OCI-LY7 (cell line): ENCODE measurements at regions not wholly inside any gene's neighbourhood (a gene's known extent, or its start where the extent isn't known, plus 50 kb on each side); places are given as distances from the start of the nearest gene placed in this dataset.

Experiments
- EZH2phosphoT487 ChIP-seq: fragments of 200-600 bp; sonication (generic); IDR thresholded peaks from 2 replicates; pipeline ENCODE4 v1.6.1; 2018; ENCODE audit warnings: low read depth, borderline replicate concordance, mild to moderate bottlenecking, mixed run types, antibody characterized with exemption, low read length, moderate library complexity, mixed read lengths
- TF ChIP-seq, protein P1 (sequence below): fragments of 200-600 bp; sonication (generic); conservative IDR thresholded peaks from 2 replicates; pipeline ENCODE4 v1.5.1; 2014; ENCODE audit warnings: mild to moderate bottlenecking, antibody characterized with exemption, low read length, moderate library complexity, mixed read lengths

DNA sequence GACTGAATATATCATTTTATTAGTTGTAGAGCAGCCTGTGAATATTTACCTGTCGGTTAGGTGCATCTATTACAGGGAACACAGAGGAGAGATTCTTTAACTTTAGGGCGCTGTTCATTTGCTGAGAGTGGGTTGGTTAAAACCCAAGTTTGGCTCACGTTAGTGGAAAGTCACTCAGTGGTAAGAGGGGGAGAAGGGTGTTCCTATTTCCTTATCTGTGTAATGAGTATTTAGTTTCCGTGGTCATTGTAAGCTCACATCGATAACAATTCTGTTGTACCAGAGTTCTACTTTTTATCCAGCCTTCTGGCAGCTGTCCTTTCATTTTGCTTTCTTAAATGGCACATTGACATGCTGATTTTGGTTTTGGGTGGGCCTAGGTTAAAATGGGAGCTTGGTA, 773.2 kb upstream of the ADAMTS5 start:
- TF ChIP-seq, protein P1, sequence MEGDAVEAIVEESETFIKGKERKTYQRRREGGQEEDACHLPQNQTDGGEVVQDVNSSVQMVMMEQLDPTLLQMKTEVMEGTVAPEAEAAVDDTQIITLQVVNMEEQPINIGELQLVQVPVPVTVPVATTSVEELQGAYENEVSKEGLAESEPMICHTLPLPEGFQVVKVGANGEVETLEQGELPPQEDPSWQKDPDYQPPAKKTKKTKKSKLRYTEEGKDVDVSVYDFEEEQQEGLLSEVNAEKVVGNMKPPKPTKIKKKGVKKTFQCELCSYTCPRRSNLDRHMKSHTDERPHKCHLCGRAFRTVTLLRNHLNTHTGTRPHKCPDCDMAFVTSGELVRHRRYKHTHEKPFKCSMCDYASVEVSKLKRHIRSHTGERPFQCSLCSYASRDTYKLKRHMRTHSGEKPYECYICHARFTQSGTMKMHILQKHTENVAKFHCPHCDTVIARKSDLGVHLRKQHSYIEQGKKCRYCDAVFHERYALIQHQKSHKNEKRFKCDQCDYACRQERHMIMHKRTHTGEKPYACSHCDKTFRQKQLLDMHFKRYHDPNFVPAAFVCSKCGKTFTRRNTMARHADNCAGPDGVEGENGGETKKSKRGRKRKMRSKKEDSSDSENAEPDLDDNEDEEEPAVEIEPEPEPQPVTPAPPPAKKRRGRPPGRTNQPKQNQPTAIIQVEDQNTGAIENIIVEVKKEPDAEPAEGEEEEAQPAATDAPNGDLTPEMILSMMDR: no peak
- no peak for TF ChIP-seq EZH2phosphoT487
